ENCODE measurements at regions not wholly inside any gene's neighbourhood (a gene's known extent, or its start where the extent isn't known, plus 50 kb on each side); places are given as distances from the start of the nearest gene placed in this dataset.

- Histone ChIP-seq H3K4me3 (ENCODE audit: low read length) (no peak overlapping the region), H3K27me3 (ENCODE audit: control insufficient read depth, insufficient read depth, low read length) (no peaks in the 10 kb centered on the region), H3K9ac (ENCODE audit: low read depth, low read length) (no peak overlapping the region), H3K9me3 (replicated peaks; ENCODE audit: low read length) (no peaks in the 10 kb centered on the region), H3K36me3 (ENCODE audit: insufficient read depth, low read length) (no peaks in the 10 kb centered on the region), H3K4me1 (ENCODE audit: control insufficient read depth, insufficient read depth, low read length) (no peaks in the 10 kb centered on the region), H3K4me2 (ENCODE audit: low read length) (no peak overlapping the region)
These were observed 745.9 kb upstream of the ACVR2A start for GRCh38 chr2:147098940-147099339.

GRCh38 chr2:147097747-147098146 lies 747.1 kb upstream of the ACVR2A start:
- no peaks in the 10 kb centered on the region for H3K27me3 ChIP-seq (ENCODE audit: control insufficient read depth, insufficient read depth, low read length)
- no peak overlapping the region for H3K9ac ChIP-seq (ENCODE audit: low read depth, low read length)
- H3K4me3 ChIP-seq (ENCODE audit: low read length): no peak overlapping the region
- no peaks in the 10 kb centered on the region for H3K36me3 ChIP-seq (ENCODE audit: insufficient read depth, low read length)
- H3K4me2 ChIP-seq (ENCODE audit: low read length): no peak overlapping the region
- H3K9me3 ChIP-seq (replicated peaks; ENCODE audit: low read length): no peaks in the 10 kb centered on the region
- no peaks in the 10 kb centered on the region for H3K4me1 ChIP-seq (ENCODE audit: control insufficient read depth, insufficient read depth, low read length)

GRCh38 chr2:147096671-147097070 lies 748.2 kb upstream of the ACVR2A start:
- no peak overlapping the region for H3K4me2 ChIP-seq (ENCODE audit: low read length)
- H3K4me1 ChIP-seq (ENCODE audit: control insufficient read depth, insufficient read depth, low read length): no peaks in the 10 kb centered on the region
- H3K27me3 ChIP-seq (ENCODE audit: control insufficient read depth, insufficient read depth, low read length): no peaks in the 10 kb centered on the region
- H3K9ac ChIP-seq (ENCODE audit: low read depth, low read length): no peak overlapping the region
- H3K9me3 ChIP-seq (replicated peaks; ENCODE audit: low read length): no peaks in the 10 kb centered on the region
- no peaks in the 10 kb centered on the region for H3K36me3 ChIP-seq (ENCODE audit: insufficient read depth, low read length)
- no peak overlapping the region for H3K4me3 ChIP-seq (ENCODE audit: low read length)

- H3K9me3 ChIP-seq (replicated peaks; ENCODE audit: low read length): no peaks in the 10 kb centered on the region
- H3K36me3 ChIP-seq (ENCODE audit: insufficient read depth, low read length): no peaks in the 10 kb centered on the region
- H3K4me1 ChIP-seq (ENCODE audit: control insufficient read depth, insufficient read depth, low read length): no peaks in the 10 kb centered on the region
- H3K4me3 ChIP-seq (ENCODE audit: low read length): no peak overlapping the region
- no peaks in the 10 kb centered on the region for H3K27me3 ChIP-seq (ENCODE audit: control insufficient read depth, insufficient read depth, low read length)
- H3K4me2 ChIP-seq (ENCODE audit: low read length): no peak overlapping the region
- H3K9ac ChIP-seq (ENCODE audit: low read depth, low read length): no peak overlapping the region
These were observed 749.5 kb upstream of the ACVR2A start for GRCh38 chr2:147095376-147095775.

GRCh38 chr2:147094077-147094476 lies 750.8 kb upstream of the ACVR2A start:
- Histone ChIP-seq H3K9ac (ENCODE audit: low read depth, low read length) (no peak overlapping the region), H3K4me3 (ENCODE audit: low read length) (no peak overlapping the region), H3K27me3 (ENCODE audit: control insufficient read depth, insufficient read depth, low read length) (no peaks in the 10 kb centered on the region), H3K9me3 (replicated peaks; ENCODE audit: low read length) (no peaks in the 10 kb centered on the region), H3K4me2 (ENCODE audit: low read length) (no peak overlapping the region), H3K4me1 (ENCODE audit: control insufficient read depth, insufficient read depth, low read length) (no peaks in the 10 kb centered on the region), H3K36me3 (ENCODE audit: insufficient read depth, low read length) (no peaks in the 10 kb centered on the region)

- H3K9ac ChIP-seq (ENCODE audit: low read depth, low read length): no peak overlapping the region
- H3K9me3 ChIP-seq (replicated peaks; ENCODE audit: low read length): no peaks in the 10 kb centered on the region
- no peaks in the 10 kb centered on the region for H3K36me3 ChIP-seq (ENCODE audit: insufficient read depth, low read length)
- no peaks in the 10 kb centered on the region for H3K27me3 ChIP-seq (ENCODE audit: control insufficient read depth, insufficient read depth, low read length)
- no peaks in the 10 kb centered on the region for H3K4me1 ChIP-seq (ENCODE audit: control insufficient read depth, insufficient read depth, low read length)
- no peak overlapping the region for H3K4me2 ChIP-seq (ENCODE audit: low read length)
- H3K4me3 ChIP-seq (ENCODE audit: low read length): no peak overlapping the region
These were observed 752.6 kb upstream of the ACVR2A start for GRCh38 chr2:147092266-147092665.

GRCh38 chr2:147091448-147091847 lies 753.4 kb upstream of the ACVR2A start:
- no peaks in the 10 kb centered on the region for H3K4me1 ChIP-seq (ENCODE audit: control insufficient read depth, insufficient read depth, low read length)
- no peak overlapping the region for H3K4me2 ChIP-seq (ENCODE audit: low read length)
- no peaks in the 10 kb centered on the region for H3K27me3 ChIP-seq (ENCODE audit: control insufficient read depth, insufficient read depth, low read length)
- no peak overlapping the region for H3K9ac ChIP-seq (ENCODE audit: low read depth, low read length)
- H3K9me3 ChIP-seq (replicated peaks; ENCODE audit: low read length): no peaks in the 10 kb centered on the region
- no peaks in the 10 kb centered on the region for H3K36me3 ChIP-seq (ENCODE audit: insufficient read depth, low read length)
- no peak overlapping the region for H3K4me3 ChIP-seq (ENCODE audit: low read length)

- no peaks in the 10 kb centered on the region for H3K9me3 ChIP-seq (replicated peaks; ENCODE audit: low read length)
- no peak overlapping the region for H3K9ac ChIP-seq (ENCODE audit: low read depth, low read length)
- H3K4me1 ChIP-seq (ENCODE audit: control insufficient read depth, insufficient read depth, low read length): no peaks in the 10 kb centered on the region
These were observed 756.0 kb upstream of the ACVR2A start for GRCh38 chr2:147088871-147089270.

GRCh38 chr2:147086715-147087114 lies 758.1 kb upstream of the ACVR2A start:
- H3K4me3 ChIP-seq (ENCODE audit: low read length): no peak overlapping the region
- no peak overlapping the region for H3K9ac ChIP-seq (ENCODE audit: low read depth, low read length)
- H3K27me3 ChIP-seq (ENCODE audit: control insufficient read depth, insufficient read depth, low read length): no peaks in the 10 kb centered on the region
- H3K36me3 ChIP-seq (ENCODE audit: insufficient read depth, low read length): no peaks in the 10 kb centered on the region
- H3K4me2 ChIP-seq (ENCODE audit: low read length): no peak overlapping the region
- H3K4me1 ChIP-seq (ENCODE audit: control insufficient read depth, insufficient read depth, low read length): no peaks in the 10 kb centered on the region
- no peaks in the 10 kb centered on the region for H3K9me3 ChIP-seq (replicated peaks; ENCODE audit: low read length)

More at GRCh38 chr2:147088871-147089270, 756.0 kb upstream of the ACVR2A start:
- Histone ChIP-seq H3K4me3 (ENCODE audit: low read length) (no peak overlapping the region), H3K4me2 (ENCODE audit: low read length) (no peak overlapping the region), H3K36me3 (ENCODE audit: insufficient read depth, low read length) (no peaks in the 10 kb centered on the region), H3K27me3 (ENCODE audit: control insufficient read depth, insufficient read depth, low read length) (no peaks in the 10 kb centered on the region)

GRCh38 chr2:147083664-147084063 lies 761.2 kb upstream of the ACVR2A start:
- Histone ChIP-seq H3K4me3 (ENCODE audit: low read length) (no peak overlapping the region), H3K9ac (ENCODE audit: low read depth, low read length) (no peak overlapping the region), H3K4me1 (ENCODE audit: control insufficient read depth, insufficient read depth, low read length) (no peaks in the 10 kb centered on the region), H3K4me2 (ENCODE audit: low read length) (no peak overlapping the region), H3K27me3 (ENCODE audit: control insufficient read depth, insufficient read depth, low read length) (no peaks in the 10 kb centered on the region), H3K9me3 (replicated peaks; ENCODE audit: low read length) (no peaks in the 10 kb centered on the region), H3K36me3 (ENCODE audit: insufficient read depth, low read length) (no peaks in the 10 kb centered on the region)

GRCh38 chr2:147082850-147083522 lies 761.8 kb upstream of the ACVR2A start:
- no peak overlapping the region for H3K4me2 ChIP-seq (ENCODE audit: low read length)
- H3K27me3 ChIP-seq (ENCODE audit: control insufficient read depth, insufficient read depth, low read length): no peaks in the 10 kb centered on the region
- no peaks in the 10 kb centered on the region for H3K9me3 ChIP-seq (replicated peaks; ENCODE audit: low read length)
- no peak overlapping the region for H3K4me3 ChIP-seq (ENCODE audit: low read length)
- no peak overlapping the region for H3K9ac ChIP-seq (ENCODE audit: low read depth, low read length)
- H3K36me3 ChIP-seq (ENCODE audit: insufficient read depth, low read length): no peaks in the 10 kb centered on the region
- H3K4me1 ChIP-seq (ENCODE audit: control insufficient read depth, insufficient read depth, low read length): no peaks in the 10 kb centered on the region

GRCh38 chr2:147081831-147082230 lies 763.0 kb upstream of the ACVR2A start:
- H3K4me2 ChIP-seq (ENCODE audit: low read length): no peak overlapping the region
- no peak overlapping the region for H3K4me3 ChIP-seq (ENCODE audit: low read length)
- H3K9me3 ChIP-seq (replicated peaks; ENCODE audit: low read length): no peaks in the 10 kb centered on the region
- no peaks in the 10 kb centered on the region for H3K36me3 ChIP-seq (ENCODE audit: insufficient read depth, low read length)
- H3K9ac ChIP-seq (ENCODE audit: low read depth, low read length): no peak overlapping the region
- peaks cover 2% of the 10 kb centered on the region for H3K4me1 ChIP-seq (ENCODE audit: control insufficient read depth, insufficient read depth, low read length)
- no peaks in the 10 kb centered on the region for H3K27me3 ChIP-seq (ENCODE audit: control insufficient read depth, insufficient read depth, low read length)

Data from skeletal muscle satellite cell (primary cell).